ENCODE measurements at regions not wholly inside any gene's neighbourhood (a gene's known extent, or its start where the extent isn't known, plus 50 kb on each side); places are given as distances from the start of the nearest gene placed in this dataset.

DNA sequence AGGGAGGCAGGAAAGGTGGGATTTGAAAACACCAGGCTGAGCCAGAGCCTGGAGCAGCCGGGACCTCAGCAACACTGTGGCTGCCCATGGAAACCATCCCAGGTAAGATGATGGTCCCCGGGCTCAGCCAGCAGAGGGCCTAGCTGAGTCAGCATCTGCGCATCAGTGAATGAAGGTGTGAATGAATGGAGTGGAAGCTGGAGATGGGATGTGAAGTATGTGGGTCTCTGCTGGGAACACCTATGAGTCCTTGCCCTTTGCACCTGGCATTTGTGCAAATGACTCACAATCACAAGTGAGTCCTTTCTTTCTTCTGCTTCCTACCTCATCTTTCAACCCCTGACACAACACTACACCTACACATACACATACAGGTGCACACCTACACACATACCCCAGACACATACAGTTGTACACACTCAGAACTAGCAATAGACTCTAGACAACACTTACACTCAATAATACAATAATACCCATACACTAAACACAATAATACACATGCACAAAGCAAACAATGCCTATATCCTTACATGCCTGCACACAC, 62.8 kb upstream of the PRDM11 start:
- POLR2A ChIA-PET, result no interaction called here
- Histone ChIP-seq H3K27ac (ENCODE audit: low read depth in 2 of 2, low read length in 1 of 2) (no peak overlapping the region), H3K27me3 (ENCODE audit: insufficient read depth) (no peaks in the 10 kb centered on the region; the same call in 1 of the 2 replicates), H3K4me2 (no peak overlapping the region), H3K9ac (no peak overlapping the region), H3K4me3 (ENCODE audit: low read depth in 2 of 2, low read length in 1 of 2) (no peak overlapping the region), H3F3A (replicated peaks; ENCODE audit: insufficient read depth) (no peaks in the 10 kb centered on the region), H3K79me2 (ENCODE audit: insufficient read depth) (no peaks in the 10 kb centered on the region), H4K20me1 (ENCODE audit: insufficient read depth) (no peaks in the 10 kb centered on the region), H3K36me3 (replicated peaks in 1 of 2; ENCODE audit: control insufficient read depth in 1 of 2, insufficient read depth in 2 of 2, low read length in 1 of 2) (no peaks in the 10 kb centered on the region), H2AFZ (ENCODE audit: low read depth) (no peak overlapping the region), H3K9me2 (no peaks in the 10 kb centered on the region), H3K9me3 (no peaks in the 10 kb centered on the region), H3K4me1 (ENCODE audit: control insufficient read depth in 1 of 2, insufficient read depth in 2 of 2, low read depth in 1 of 2, low read length in 1 of 2) (peaks cover 3 to 23% of the 10 kb centered on the region in 2 experiments; a peak in 2 of 4 replicates)
- TF ChIP-seq FOXM1 (IDR thresholded peaks at IDR 0.05; ENCODE audit: low read depth) (no peak), MXI1 (IDR thresholded peaks at IDR 0.05; ENCODE audit: low read depth, low read length) (no peak), CTCF (IDR thresholded peaks at IDR 0.05) (peak; percentile 41), YY1 (IDR thresholded peaks at IDR 0.05; ENCODE audit: low read depth) (no peak), RAD21 (IDR thresholded peaks at IDR 0.05; ENCODE audit: low read length) (no peak)
- TF ChIP-seq, protein P1, sequence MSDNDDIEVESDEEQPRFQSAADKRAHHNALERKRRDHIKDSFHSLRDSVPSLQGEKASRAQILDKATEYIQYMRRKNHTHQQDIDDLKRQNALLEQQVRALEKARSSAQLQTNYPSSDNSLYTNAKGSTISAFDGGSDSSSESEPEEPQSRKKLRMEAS (IDR thresholded peaks at IDR 0.05; ENCODE audit: low read depth), result no peak
- 42% methylated on average over 3 of the region's 3 CpGs for WGBS (ENCODE audit: low lambda C conversion rate)
- DNase-seq, result no peak
- CTCF ChIA-PET, result interaction anchor here (1.9 kb wide), 1 partner anchor 137 kb away, joined by 5 read pairs; no protein-coding TSS in a partner anchor

DNA sequence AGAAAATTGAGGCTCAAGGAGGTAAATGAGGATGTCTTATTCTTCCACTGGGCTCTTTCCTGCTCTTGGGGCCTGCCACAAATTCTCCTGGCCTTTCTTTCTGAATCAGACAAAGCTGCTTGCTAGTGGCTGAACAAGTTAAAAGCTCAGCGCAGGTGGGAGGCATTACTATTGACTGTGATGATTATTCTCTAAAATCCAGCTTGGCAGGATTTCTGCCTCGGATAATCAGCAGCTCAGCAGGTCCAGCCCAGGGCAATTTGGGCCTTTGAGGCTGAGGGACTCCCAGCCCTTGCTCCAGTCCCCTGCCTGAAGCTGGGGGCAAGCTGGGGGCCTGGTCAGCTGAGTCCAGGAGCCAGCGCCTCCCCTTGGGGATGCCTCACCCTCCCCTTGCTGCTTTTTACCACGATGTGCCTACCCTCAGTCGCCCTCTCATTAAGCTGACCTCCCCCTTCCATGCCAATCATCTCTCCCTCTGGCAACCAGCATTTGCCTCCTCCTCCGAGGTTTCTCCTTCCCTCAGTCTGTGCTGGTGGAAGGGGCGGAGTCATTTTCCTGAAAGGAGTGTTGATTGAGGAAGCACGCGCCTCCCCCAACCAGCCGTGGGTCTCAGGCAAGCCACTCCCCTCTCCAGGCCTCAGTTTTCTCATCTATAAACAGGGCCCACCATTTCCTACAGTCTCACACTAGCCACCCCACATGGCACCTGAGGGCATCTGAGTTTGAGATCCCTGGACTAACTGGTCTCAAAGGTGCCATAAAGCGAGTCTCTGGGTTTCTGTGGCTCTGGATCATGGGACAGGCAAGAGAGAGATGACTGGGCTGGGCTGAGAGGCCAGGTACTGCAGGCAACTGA, 60.6 kb upstream of the PRDM11 start:
- CTCF ChIA-PET, result interaction anchor here (1.0 to 1.6 kb wide), 3 partner anchors 9 to 149 kb away, joined by 3 to 6 read pairs (median 4); no protein-coding TSS in a partner anchor

More for the DNA sequence above, 60.6 kb upstream of the PRDM11 start:
- H3K27me3 ChIP-seq (ENCODE audit: insufficient read depth), result no peaks in the 10 kb centered on the region; the same call in 1 of the 2 replicates
- no peak overlapping the region for H3K4me3 ChIP-seq (ENCODE audit: low read depth in 2 of 2, low read length in 1 of 2)
- H3K36me3 ChIP-seq (replicated peaks in 1 of 2; ENCODE audit: control insufficient read depth in 1 of 2, insufficient read depth in 2 of 2, low read length in 1 of 2), result no peaks in the 10 kb centered on the region
- H4K20me1 ChIP-seq (ENCODE audit: insufficient read depth), result no peaks in the 10 kb centered on the region
- H3K27ac ChIP-seq (ENCODE audit: low read depth in 2 of 2, low read length in 1 of 2), result no peak overlapping the region
- peaks cover 0 to 9% of the 10 kb centered on the region in 2 experiments; a peak in 1 of 4 replicates for H3K4me1 ChIP-seq (ENCODE audit: control insufficient read depth in 1 of 2, insufficient read depth in 2 of 2, low read depth in 1 of 2, low read length in 1 of 2)
- WGBS (ENCODE audit: low lambda C conversion rate), result 70% methylated on average over 11 of the region's 11 CpGs
- no peak overlapping the region for H3K4me2 ChIP-seq
- H2AFZ ChIP-seq (ENCODE audit: low read depth), result no peak overlapping the region
- TF ChIP-seq EZH2phosphoT487 (IDR thresholded peaks at IDR 0.05; ENCODE audit: borderline replicate concordance, low read depth), result no peak
- TF ChIP-seq TAF1 (IDR thresholded peaks at IDR 0.05; ENCODE audit: borderline replicate concordance, low read depth, low read length), result no peak
- TF ChIP-seq GATA2 (CRISPR knock-in tag; IDR thresholded peaks at IDR 0.05), result no peak
- no peak for TF ChIP-seq TEAD4 (IDR thresholded peaks at IDR 0.05; ENCODE audit: borderline replicate concordance, insufficient read depth)
- no peak for TF ChIP-seq CTCF (IDR thresholded peaks at IDR 0.05)
- TF ChIP-seq JUND (IDR thresholded peaks at IDR 0.05), result no peak
- TF ChIP-seq SIN3A (IDR thresholded peaks at IDR 0.05; ENCODE audit: borderline replicate concordance, low read depth, low read length), result no peak
- TF ChIP-seq TCF12 (IDR thresholded peaks at IDR 0.05), result no peak
- TF ChIP-seq MEF2A (IDR thresholded peaks at IDR 0.05; ENCODE audit: borderline replicate concordance, low read depth), result no peak
- TF ChIP-seq YY1 (IDR thresholded peaks at IDR 0.05; ENCODE audit: low read depth), result no peak
- no peak for TF ChIP-seq FOSL2 (IDR thresholded peaks at IDR 0.05; ENCODE audit: borderline replicate concordance, low read depth)
- H3K9me2 ChIP-seq, result no peaks in the 10 kb centered on the region
- H3K79me2 ChIP-seq (ENCODE audit: insufficient read depth), result no peaks in the 10 kb centered on the region
- no peak overlapping the region for H3K9ac ChIP-seq
- H3K9me3 ChIP-seq, result no peaks in the 10 kb centered on the region
- H3F3A ChIP-seq (replicated peaks; ENCODE audit: insufficient read depth), result no peaks in the 10 kb centered on the region
- DNase-seq, result no peak
- POLR2A ChIA-PET, result no interaction called here

Data from SK-N-SH (cell line).